PC-3 (cell line): ENCODE measurements at regions not wholly inside any gene's neighbourhood (a gene's known extent, or its start where the extent isn't known, plus 50 kb on each side); places are given as distances from the start of the nearest gene placed in this dataset.

Experiments used
- EZH2phosphoT487 ChIP-seq: fragments of 300-600 bp; sonication (generic); IDR thresholded peaks from 2 replicates; pipeline ENCODE4 v1.6.1; 2018; ENCODE audit warnings: mild to moderate bottlenecking, antibody characterized with exemption, low read length, borderline replicate concordance
- TF ChIP-seq, protein P1 (sequence below): fragments of 300-600 bp; sonication (generic); conservative IDR thresholded peaks from 2 replicates; pipeline ENCODE4 v1.5.1; 2017; ENCODE audit warnings: antibody characterized with exemption, low read depth, mild to moderate bottlenecking, low read length

DNA sequence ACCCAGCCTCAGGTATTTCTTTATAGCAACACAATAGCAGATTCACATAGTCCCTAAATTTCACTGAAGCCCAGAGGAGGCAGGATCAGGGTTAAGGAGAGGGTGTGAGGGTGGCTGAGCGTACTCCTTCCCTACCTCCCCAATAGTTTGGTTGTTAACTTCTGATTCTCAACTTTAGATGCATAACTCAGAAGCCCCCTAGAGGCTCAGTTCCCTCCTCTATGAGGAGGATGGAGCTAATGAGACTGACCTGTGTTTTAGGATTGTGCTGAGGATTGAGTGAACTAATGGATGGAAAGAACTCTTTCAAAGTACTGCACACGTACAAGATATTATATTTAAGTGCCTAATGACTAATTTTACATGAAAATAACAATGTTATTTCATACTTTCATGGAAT, 249.3 kb upstream of the SOX14 start:
- TF ChIP-seq, protein P1, sequence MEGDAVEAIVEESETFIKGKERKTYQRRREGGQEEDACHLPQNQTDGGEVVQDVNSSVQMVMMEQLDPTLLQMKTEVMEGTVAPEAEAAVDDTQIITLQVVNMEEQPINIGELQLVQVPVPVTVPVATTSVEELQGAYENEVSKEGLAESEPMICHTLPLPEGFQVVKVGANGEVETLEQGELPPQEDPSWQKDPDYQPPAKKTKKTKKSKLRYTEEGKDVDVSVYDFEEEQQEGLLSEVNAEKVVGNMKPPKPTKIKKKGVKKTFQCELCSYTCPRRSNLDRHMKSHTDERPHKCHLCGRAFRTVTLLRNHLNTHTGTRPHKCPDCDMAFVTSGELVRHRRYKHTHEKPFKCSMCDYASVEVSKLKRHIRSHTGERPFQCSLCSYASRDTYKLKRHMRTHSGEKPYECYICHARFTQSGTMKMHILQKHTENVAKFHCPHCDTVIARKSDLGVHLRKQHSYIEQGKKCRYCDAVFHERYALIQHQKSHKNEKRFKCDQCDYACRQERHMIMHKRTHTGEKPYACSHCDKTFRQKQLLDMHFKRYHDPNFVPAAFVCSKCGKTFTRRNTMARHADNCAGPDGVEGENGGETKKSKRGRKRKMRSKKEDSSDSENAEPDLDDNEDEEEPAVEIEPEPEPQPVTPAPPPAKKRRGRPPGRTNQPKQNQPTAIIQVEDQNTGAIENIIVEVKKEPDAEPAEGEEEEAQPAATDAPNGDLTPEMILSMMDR, result no peak
- no peak for TF ChIP-seq EZH2phosphoT487
